SU-DHL-6 (cell line): ENCODE measurements at regions not wholly inside any gene's neighbourhood (a gene's known extent, or its start where the extent isn't known, plus 50 kb on each side); places are given as distances from the start of the nearest gene placed in this dataset.

Experiments
- H2AFZ ChIP-seq: fragments of 200-600 bp; sonication (generic); 2 replicates; pipeline ENCODE4 v1.6.1; 2014; ENCODE audit warnings: low read depth, mild to moderate bottlenecking, moderate library complexity, mixed read lengths, antibody characterized with exemption, low read length; ENCODE audit not compliant: severe bottlenecking
- H3F3A ChIP-seq: fragments of 200-600 bp; shearing (Covaris generic); 2 replicates; pipeline ENCODE4 v1.6.0; 2016; ENCODE audit warnings: antibody characterized with exemption, mild to moderate bottlenecking; ENCODE audit not compliant: insufficient read depth
- H3K27ac ChIP-seq: fragments of 200-600 bp; sonication (generic); 2 replicates; pipeline ENCODE4 v1.5.1; 2016; ENCODE audit warnings: low read depth, mild to moderate bottlenecking, low read length, moderate library complexity, mixed read lengths
- H3K27me3 ChIP-seq: fragments of 200-600 bp; sonication (generic), shearing (Covaris generic); 2 replicates; pipeline ENCODE4 v1.6.0; 2014; ENCODE audit warnings: mild to moderate bottlenecking, low read length
- H3K36me3 ChIP-seq: fragments of 200-600 bp; sonication (generic); 2 replicates; pipeline ENCODE4 v1.6.1; 2014; ENCODE audit warnings: mild to moderate bottlenecking, low read length, mixed read lengths
- H3K4me2 ChIP-seq: fragments of 300-600, 200-600 bp; shearing (Covaris generic), sonication (generic); 2 replicates; pipeline ENCODE4 v1.6.0; 2014; ENCODE audit warnings: low read length, low read depth, mild to moderate bottlenecking; ENCODE audit not compliant: poor library complexity, severe bottlenecking
- H3K4me3 ChIP-seq: fragments of 200-600 bp; sonication (generic); 2 replicates; pipeline ENCODE4 v1.5.1; 2014; ENCODE audit warnings: antibody characterized with exemption, low read length, mild to moderate bottlenecking, mixed read lengths; ENCODE audit not compliant: insufficient read depth, poor library complexity, severe bottlenecking
- H3K79me2 ChIP-seq: fragments of 200-600 bp; sonication (generic); 2 replicates; pipeline ENCODE4 v1.6.1; 2014; ENCODE audit warnings: mild to moderate bottlenecking, low read length, moderate library complexity; ENCODE audit not compliant: insufficient read depth
- H3K9ac ChIP-seq: fragments of 200-600 bp; sonication (generic); 2 replicates; pipeline ENCODE4 v1.7.0; 2014; ENCODE audit warnings: mild to moderate bottlenecking, low read length
- H3K9me2 ChIP-seq: fragments of 200-600 bp; sonication (generic); replicated peaks from 2 replicates; pipeline ENCODE4 v1.6.1; 2014; ENCODE audit warnings: low read length; ENCODE audit not compliant: insufficient read depth
- H3K9me3 ChIP-seq: fragments of 200-600 bp; sonication (generic); 2 replicates; pipeline ENCODE4 v1.6.1; 2014; ENCODE audit warnings: low read length, mixed read lengths; ENCODE audit not compliant: insufficient read depth
- H4K20me1 ChIP-seq: fragments of 200-600 bp; sonication (generic); 2 replicates; pipeline ENCODE4 v1.6.1; 2014; ENCODE audit warnings: low read depth, mild to moderate bottlenecking, antibody characterized with exemption, low read length, moderate library complexity, mixed read lengths
- EZH2phosphoT487 ChIP-seq: fragments of 200-600 bp; sonication (generic), shearing (Covaris generic); conservative IDR thresholded peaks from 2 replicates; pipeline ENCODE4 v1.6.1; 2018; ENCODE audit warnings: mild to moderate bottlenecking, antibody characterized with exemption, low read length, moderate library complexity, mixed read lengths
- TF ChIP-seq, protein P1 (sequence below): fragments of 200-600 bp; sonication (generic); IDR thresholded peaks from one replicate; pipeline ENCODE4 v1.5.1; 2017; ENCODE audit warnings: antibody characterized with exemption, mild to moderate bottlenecking, low read length, moderate library complexity; ENCODE audit not compliant: insufficient read depth, poor library complexity, severe bottlenecking

DNA sequence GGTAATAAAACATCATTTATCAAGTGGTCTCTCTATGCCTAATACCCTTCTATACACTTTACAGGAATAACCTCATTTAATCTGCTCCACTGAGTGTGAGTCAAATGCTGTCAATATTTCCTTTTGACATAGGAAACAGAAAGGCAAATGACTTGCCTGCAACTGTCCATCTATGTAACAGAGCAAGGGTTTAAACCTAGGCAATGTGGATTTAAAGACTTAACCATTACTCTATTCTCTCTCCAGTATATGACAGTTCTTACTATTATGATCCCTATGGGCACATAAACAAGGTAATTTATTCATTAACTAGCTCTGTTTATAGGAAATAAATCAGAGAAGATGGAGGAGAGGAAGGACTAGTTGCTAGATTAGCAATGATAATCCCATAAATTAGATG lies 70.6 kb downstream of the FSCB start:
- no peaks in the 10 kb centered on the region for H3K27me3 ChIP-seq

DNA sequence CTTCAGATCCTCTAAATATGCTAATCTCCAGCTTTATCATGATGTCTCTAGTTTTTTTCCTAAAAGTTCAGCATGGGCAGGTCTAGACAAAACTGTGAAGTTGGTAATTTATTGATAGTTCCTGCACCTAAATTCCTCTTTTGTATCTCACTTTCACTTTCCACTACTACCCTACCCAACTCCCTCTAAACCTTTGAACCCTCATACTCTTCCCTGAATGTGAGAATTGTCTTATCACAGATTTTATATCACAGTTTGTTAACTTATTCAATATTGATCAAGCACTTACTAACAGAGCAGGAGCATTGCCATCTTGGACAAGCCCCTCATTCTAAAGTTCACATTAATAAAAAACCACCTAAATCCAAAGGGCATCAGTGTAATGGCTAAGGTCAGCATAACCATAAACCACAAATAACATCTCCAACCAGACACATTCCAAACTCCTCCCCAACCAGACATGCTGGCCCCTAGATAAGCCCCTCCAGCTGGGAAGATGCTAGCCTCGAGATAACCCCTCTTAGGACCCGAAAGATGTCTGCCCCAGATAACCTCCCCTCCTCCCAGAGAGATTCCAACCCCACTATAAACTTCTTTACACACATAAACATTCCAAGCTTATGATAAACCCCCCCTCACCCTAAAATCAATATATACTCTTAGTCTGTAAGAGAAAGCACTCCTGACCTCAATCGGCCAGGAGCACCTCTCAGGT lies 78.7 kb downstream of the FSCB start:
- no peaks in the 10 kb centered on the region for H3F3A ChIP-seq

More for the DNA sequence above, 70.6 kb downstream of the FSCB start:
- Histone ChIP-seq H3F3A (no peaks in the 10 kb centered on the region), H3K36me3 (no peaks in the 10 kb centered on the region), H3K9me3 (no peaks in the 10 kb centered on the region), H4K20me1 (no peaks in the 10 kb centered on the region), H3K9ac (no peak overlapping the region), H3K4me3 (no peak overlapping the region), H2AFZ (no peak overlapping the region), H3K79me2 (no peaks in the 10 kb centered on the region), H3K27ac (no peak overlapping the region), H3K4me2 (no peak overlapping the region), H3K9me2 (no peaks in the 10 kb centered on the region)
- TF ChIP-seq, protein P1, sequence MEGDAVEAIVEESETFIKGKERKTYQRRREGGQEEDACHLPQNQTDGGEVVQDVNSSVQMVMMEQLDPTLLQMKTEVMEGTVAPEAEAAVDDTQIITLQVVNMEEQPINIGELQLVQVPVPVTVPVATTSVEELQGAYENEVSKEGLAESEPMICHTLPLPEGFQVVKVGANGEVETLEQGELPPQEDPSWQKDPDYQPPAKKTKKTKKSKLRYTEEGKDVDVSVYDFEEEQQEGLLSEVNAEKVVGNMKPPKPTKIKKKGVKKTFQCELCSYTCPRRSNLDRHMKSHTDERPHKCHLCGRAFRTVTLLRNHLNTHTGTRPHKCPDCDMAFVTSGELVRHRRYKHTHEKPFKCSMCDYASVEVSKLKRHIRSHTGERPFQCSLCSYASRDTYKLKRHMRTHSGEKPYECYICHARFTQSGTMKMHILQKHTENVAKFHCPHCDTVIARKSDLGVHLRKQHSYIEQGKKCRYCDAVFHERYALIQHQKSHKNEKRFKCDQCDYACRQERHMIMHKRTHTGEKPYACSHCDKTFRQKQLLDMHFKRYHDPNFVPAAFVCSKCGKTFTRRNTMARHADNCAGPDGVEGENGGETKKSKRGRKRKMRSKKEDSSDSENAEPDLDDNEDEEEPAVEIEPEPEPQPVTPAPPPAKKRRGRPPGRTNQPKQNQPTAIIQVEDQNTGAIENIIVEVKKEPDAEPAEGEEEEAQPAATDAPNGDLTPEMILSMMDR = no peak
- no peak for TF ChIP-seq EZH2phosphoT487

DNA sequence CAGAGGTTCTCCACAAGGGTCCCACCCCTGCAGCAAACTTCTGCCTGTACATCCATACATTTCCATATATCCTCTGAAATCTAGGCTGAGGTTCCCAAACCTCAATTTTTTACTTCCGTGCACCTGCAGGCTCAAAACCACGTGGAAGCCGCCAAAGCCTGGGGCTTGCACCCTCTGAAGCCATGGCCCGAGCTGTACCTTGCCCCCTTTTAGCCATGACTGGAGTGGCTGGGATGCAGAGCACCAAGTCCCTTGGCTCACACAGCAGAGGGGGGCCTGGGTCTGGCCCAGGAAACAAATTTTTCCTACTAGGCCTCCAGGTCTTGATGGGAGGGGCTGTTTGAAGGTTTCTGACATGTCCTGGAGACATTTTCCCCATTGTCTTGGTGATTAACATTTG lies 84.4 kb downstream of the FSCB start:
- peaks cover 12% of the 10 kb centered on the region; the same call in 1 of the 2 replicates for H3K9me3 ChIP-seq
- H3K4me2 ChIP-seq = no peak overlapping the region
- no peak overlapping the region for H2AFZ ChIP-seq
- no peak overlapping the region for H3K27ac ChIP-seq
- no peak overlapping the region for H3K9ac ChIP-seq
- no peaks in the 10 kb centered on the region for H3K36me3 ChIP-seq
- H3K4me3 ChIP-seq = no peak overlapping the region
- TF ChIP-seq, protein P1 = no peak
- no peak for TF ChIP-seq EZH2phosphoT487
- H3K9me2 ChIP-seq = no peaks in the 10 kb centered on the region
- H3K79me2 ChIP-seq = no peaks in the 10 kb centered on the region
- no peaks in the 10 kb centered on the region for H3F3A ChIP-seq
- H4K20me1 ChIP-seq = no peaks in the 10 kb centered on the region
- no peaks in the 10 kb centered on the region for H3K27me3 ChIP-seq

More for the DNA sequence above, 78.7 kb downstream of the FSCB start:
- Histone ChIP-seq H3K4me3 (no peak overlapping the region), H3K36me3 (no peaks in the 10 kb centered on the region), H3K79me2 (no peaks in the 10 kb centered on the region), H3K9me2 (no peaks in the 10 kb centered on the region), H3K27ac (no peak overlapping the region), H3K9ac (no peak overlapping the region), H3K9me3 (no peaks in the 10 kb centered on the region), H3K4me2 (no peak overlapping the region), H4K20me1 (no peaks in the 10 kb centered on the region), H2AFZ (no peak overlapping the region), H3K27me3 (no peaks in the 10 kb centered on the region)
- TF ChIP-seq, protein P1 = no peak
- no peak for TF ChIP-seq EZH2phosphoT487
